Neuronal stem cell (in vitro differentiated cells): ENCODE measurements at regions not wholly inside any gene's neighbourhood (a gene's known extent, or its start where the extent isn't known, plus 50 kb on each side); places are given as distances from the start of the nearest gene placed in this dataset.
A peak's percentile ranks its signal among the peaks of the same experiment; 100 is the strongest.

Experiments used
- DNase-seq: peaks from one replicate; pipeline ENCODE4 v3.0.0-alpha.2; 2013; ENCODE audit warnings: low spot score
- H2AFZ ChIP-seq: one replicate; pipeline ENCODE4 v1.6.1; 2013; ENCODE audit warnings: mild to moderate bottlenecking, low read length, inconsistent platforms
- H2AK5ac ChIP-seq: 2 replicates; pipeline ENCODE4 v1.6.1; 2013; ENCODE audit warnings: low read depth, mild to moderate bottlenecking, inconsistent platforms, low read length, moderate library complexity, mixed read lengths
- H2BK120ac ChIP-seq: 2 replicates; pipeline ENCODE4 v1.6.1; 2013; ENCODE audit warnings: low read depth, mild to moderate bottlenecking, inconsistent platforms, low read length, moderate library complexity, mixed read lengths
- H2BK12ac ChIP-seq: one replicate; pipeline ENCODE4 v1.6.1; 2013; ENCODE audit warnings: low read length, inconsistent platforms
- H2BK15ac ChIP-seq: 2 replicates; pipeline ENCODE4 v1.6.1; 2013; ENCODE audit warnings: mild to moderate bottlenecking, low read length, inconsistent platforms, mixed read lengths
- H2BK5ac ChIP-seq: one replicate; pipeline ENCODE4 v1.6.1; 2013; ENCODE audit warnings: inconsistent platforms, mild to moderate bottlenecking, low read length, moderate library complexity
- H3K14ac ChIP-seq: one replicate; pipeline ENCODE4 v1.6.1; 2013; ENCODE audit warnings: low read length, inconsistent platforms
- H3K18ac ChIP-seq: 2 replicates; pipeline ENCODE4 v1.6.1; 2013; ENCODE audit warnings: low read length, inconsistent platforms
- H3K23ac ChIP-seq: 2 replicates; pipeline ENCODE4 v1.6.1; 2013; ENCODE audit warnings: low read depth, mild to moderate bottlenecking, mixed read lengths, low read length, inconsistent platforms; ENCODE audit not compliant: poor library complexity
- H3K27ac ChIP-seq: replicated peaks from 3 replicates; pipeline ENCODE4 v1.5.1; 2013; ENCODE audit warnings: low read length, inconsistent platforms
- H3K27me3 ChIP-seq, 3 experiments: 2 replicates each; pipeline ENCODE4 v1.6.1; 2013; ENCODE audit warnings: low read length in 3 of 3, mild to moderate bottlenecking in 2 of 3, inconsistent platforms in 1 of 3, low read depth in 1 of 3, mixed read lengths in 1 of 3, moderate library complexity in 1 of 3; ENCODE audit not compliant: control insufficient read depth in 3 of 3, insufficient read depth in 3 of 3
- H3K36me3 ChIP-seq, 2 donors: replicated peaks in 1 of 2; 2 replicates each; pipeline ENCODE4 v1.6.1; 2013; ENCODE audit warnings: low read length in 2 of 2; ENCODE audit not compliant: control insufficient read depth in 2 of 2, insufficient read depth in 2 of 2
- H3K4ac ChIP-seq: 2 replicates; pipeline ENCODE4 v1.6.1; 2013; ENCODE audit warnings: inconsistent platforms, mild to moderate bottlenecking, low read length, moderate library complexity
- H3K4me1 ChIP-seq, 2 donors: 1 replicate in 1 of 2; 2 replicates in 1 of 2; pipeline ENCODE4 v1.6.1; 2013; ENCODE audit warnings: low read length in 2 of 2, low read depth in 1 of 2; ENCODE audit not compliant: control insufficient read depth in 2 of 2, insufficient read depth in 1 of 2
- H3K4me2 ChIP-seq: one replicate; pipeline ENCODE4 v1.6.1; 2013; ENCODE audit warnings: mild to moderate bottlenecking, low read length, inconsistent platforms; ENCODE audit not compliant: insufficient read depth, poor library complexity, severe bottlenecking
- H3K4me3 ChIP-seq, 2 donors: 2 replicates each; pipeline ENCODE4 v1.5.1; 2013; ENCODE audit warnings: low read length in 2 of 2, mild to moderate bottlenecking in 2 of 2, inconsistent platforms in 1 of 2, moderate library complexity in 1 of 2
- H3K79me1 ChIP-seq: one replicate; pipeline ENCODE4 v1.6.1; 2013; ENCODE audit warnings: low read depth, mild to moderate bottlenecking, inconsistent platforms, low read length, moderate library complexity
- H3K9ac ChIP-seq: one replicate; pipeline ENCODE4 v1.6.1; 2013; ENCODE audit warnings: mild to moderate bottlenecking, low read depth, low read length, inconsistent platforms; ENCODE audit not compliant: poor library complexity
- H3K9me3 ChIP-seq, 2 donors: replicated peaks in 1 of 2; 2 replicates each; pipeline versions ENCODE3 to v1.6.1; 2013; ENCODE audit warnings: low read length in 2 of 2, mild to moderate bottlenecking in 2 of 2, inconsistent platforms in 1 of 2, low read depth in 1 of 2, mixed read lengths in 1 of 2, moderate library complexity in 1 of 2; ENCODE audit not compliant: control insufficient read depth in 2 of 2, insufficient read depth in 1 of 2
- H4K8ac ChIP-seq: one replicate; pipeline ENCODE4 v1.6.1; 2013; ENCODE audit warnings: low read depth, mild to moderate bottlenecking, inconsistent platforms, low read length, moderate library complexity
- H4K91ac ChIP-seq: one replicate; pipeline ENCODE4 v1.6.1; 2013; ENCODE audit warnings: low read length, low read depth, mild to moderate bottlenecking, inconsistent platforms; ENCODE audit not compliant: poor library complexity
- WGBS, 2 donors: extraction: QIAGEN DNeasy Blood & Tissue Kit; methylation state at CpG; one replicate each; pipeline ENCODE4 v1.1.7; 2013; ENCODE audit warnings: missing lambda C conversion rate in 2 of 2, mixed read lengths in 1 of 2; ENCODE audit not compliant: insufficient read length in 2 of 2, insufficient replicate concordance in 1 of 2; ENCODE audit errors: extremely low coverage in 2 of 2; 5-methylcytosine and 5-hydroxymethylcytosine counted together

GRCh38 chr7:54090652-54091213 lies 451.4 kb upstream of the VSTM2A start:
- Histone ChIP-seq H3K18ac (no peak overlapping the region), H3K27ac (no peak overlapping the region), H2BK12ac (no peak overlapping the region), H3K9ac (no peak overlapping the region), H3K4me1 (no peaks in the 10 kb centered on the region), H4K8ac (no peak overlapping the region), H3K4me3 (no peak overlapping the region), H3K23ac (no peak overlapping the region), H4K91ac (no peak overlapping the region), H2AK5ac (no peak overlapping the region), H3K4ac (no peak overlapping the region), H3K79me1 (no peaks in the 10 kb centered on the region), H2BK120ac (no peak overlapping the region), H3K14ac (no peak overlapping the region), H3K36me3 (no peaks in the 10 kb centered on the region), H3K27me3 (no peaks in the 10 kb centered on the region), H2AFZ (no peak overlapping the region), H3K4me2 (no peak overlapping the region), H3K9me3 (no peaks in the 10 kb centered on the region), H2BK15ac (no peak overlapping the region), H2BK5ac (no peak overlapping the region)
- DNase-seq, result no peak
- WGBS, 2 donors, result no CpG with 5 or more reads among the region's 4 CpGs

GRCh38 chr7:54091322-54091721 lies 450.9 kb upstream of the VSTM2A start:
- Histone ChIP-seq H2AK5ac (no peak overlapping the region), H3K14ac (peak overlapping the region; percentile 31), H3K27me3 (no peaks in the 10 kb centered on the region), H3K27ac (no peak overlapping the region), H3K18ac (no peak overlapping the region), H2BK12ac (no peak overlapping the region), H3K4me1 (no peaks in the 10 kb centered on the region), H3K4me2 (no peak overlapping the region), H4K8ac (no peak overlapping the region), H3K36me3 (no peaks in the 10 kb centered on the region), H3K4me3 (no peak overlapping the region), H3K79me1 (no peaks in the 10 kb centered on the region), H2AFZ (no peak overlapping the region), H3K9me3 (no peaks in the 10 kb centered on the region), H3K4ac (no peak overlapping the region), H2BK120ac (no peak overlapping the region), H3K23ac (no peak overlapping the region), H2BK5ac (no peak overlapping the region), H2BK15ac (no peak overlapping the region), H3K9ac (no peak overlapping the region), H4K91ac (no peak overlapping the region)
- DNase-seq, result no peak
- no CpG with 5 or more reads among the region's 6 CpGs for WGBS, 2 donors

GRCh38 chr7:54097886-54098285 lies 444.3 kb upstream of the VSTM2A start:
- Histone ChIP-seq H3K79me1 (no peaks in the 10 kb centered on the region), H3K4ac (no peak overlapping the region), H2BK15ac (no peak overlapping the region), H3K4me2 (no peak overlapping the region), H3K36me3 (no peaks in the 10 kb centered on the region), H3K18ac (no peak overlapping the region), H3K23ac (no peak overlapping the region), H3K27ac (no peak overlapping the region), H3K9me3 (no peaks in the 10 kb centered on the region), H3K27me3 (no peaks in the 10 kb centered on the region), H3K4me1 (no peaks in the 10 kb centered on the region), H2BK120ac (no peak overlapping the region), H4K8ac (no peak overlapping the region), H3K4me3 (no peak overlapping the region), H2AK5ac (no peak overlapping the region), H3K14ac (no peak overlapping the region), H2BK5ac (no peak overlapping the region), H4K91ac (no peak overlapping the region), H2BK12ac (no peak overlapping the region), H3K9ac (no peak overlapping the region), H2AFZ (no peak overlapping the region)
- WGBS, 2 donors, result no CpG with 5 or more reads among the region's 1 CpG
- DNase-seq, result no peak

- Histone ChIP-seq H3K4me3 (no peak overlapping the region), H2AK5ac (no peak overlapping the region), H3K9me3 (no peaks in the 10 kb centered on the region), H2BK12ac (no peak overlapping the region), H2AFZ (no peak overlapping the region), H2BK5ac (no peak overlapping the region), H3K18ac (no peak overlapping the region), H3K4me1 (peaks cover 0 to 3% of the 10 kb centered on the region in 2 donors), H4K8ac (no peak overlapping the region), H3K4me2 (no peak overlapping the region), H3K9ac (no peak overlapping the region), H3K14ac (no peak overlapping the region), H2BK15ac (no peak overlapping the region), H2BK120ac (no peak overlapping the region), H3K4ac (no peak overlapping the region), H3K27me3 (no peaks in the 10 kb centered on the region), H4K91ac (no peak overlapping the region), H3K27ac (no peak overlapping the region), H3K79me1 (no peaks in the 10 kb centered on the region), H3K36me3 (no peaks in the 10 kb centered on the region), H3K23ac (no peak overlapping the region)
- DNase-seq, result no peak
- WGBS, 2 donors, result no CpG with 5 or more reads among the region's 4 CpGs
Measured at GRCh38 chr7:54109501-54109900, 432.7 kb upstream of the VSTM2A start.
